HG03280 (cell line): ENCODE measurements at regions not wholly inside any gene's neighbourhood (a gene's known extent, or its start where the extent isn't known, plus 50 kb on each side); places are given as distances from the start of the nearest gene placed in this dataset.

ENCODE experiments used
- ATAC-seq: cut with Tn5 transposase; IDR thresholded peaks from one replicate; pipeline ENCODE4 v1.9.1; 2021; ENCODE audit warnings: mild to moderate bottlenecking, moderate library complexity; ENCODE audit not compliant: unreplicated experiment

DNA sequence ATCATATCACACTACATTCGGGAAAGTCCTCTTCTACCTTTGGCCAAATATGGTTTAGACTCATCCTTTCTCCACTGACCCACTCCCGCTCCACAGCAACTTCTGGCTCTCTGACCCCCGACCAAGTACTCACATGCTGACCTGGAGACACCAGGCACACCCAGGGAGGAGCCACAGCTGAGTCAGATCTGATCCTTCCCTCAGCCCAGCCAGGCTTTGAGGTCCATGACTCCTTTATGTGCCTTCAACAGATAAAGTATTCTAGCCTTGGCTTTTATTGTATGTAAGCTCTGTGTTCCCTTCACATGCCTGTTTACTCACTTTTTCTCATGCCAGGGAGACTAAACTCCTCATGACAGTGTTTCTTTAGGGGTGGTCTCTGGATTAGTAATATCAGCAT is 166.9 kb upstream of the UMPS start:
- ATAC-seq = no peak

GRCh38 chr3:124565013-124565412 is 165.2 kb upstream of the UMPS start:
- ATAC-seq = no peak

- ATAC-seq = no peak
Observed at GRCh38 chr3:124565551-124565950, 164.7 kb upstream of the UMPS start.

DNA sequence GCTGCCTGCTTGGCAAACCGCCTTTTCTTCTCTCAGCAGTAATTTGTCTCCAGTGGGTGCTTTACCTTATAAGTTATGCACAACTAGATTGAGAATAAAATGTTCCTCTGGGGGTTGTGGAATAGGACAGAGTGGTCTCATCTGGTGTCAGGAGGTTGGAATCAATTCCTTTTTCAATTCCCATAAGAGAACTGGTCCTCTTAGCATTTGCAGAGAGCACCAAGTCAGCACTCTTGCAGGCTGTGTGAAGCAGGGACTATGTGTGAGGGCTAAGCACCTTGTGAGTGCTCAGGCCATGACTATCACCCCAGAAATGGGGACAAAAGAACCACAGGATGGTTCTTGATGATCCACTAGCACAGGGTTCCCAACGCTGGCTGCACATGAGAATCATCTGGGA is 163.6 kb upstream of the UMPS start:
- no peak for ATAC-seq

- no peak for ATAC-seq
Observed at GRCh38 chr3:124567179-124567578, 163.1 kb upstream of the UMPS start.

- no peak for ATAC-seq
Observed at GRCh38 chr3:124569761-124570160, 160.5 kb upstream of the UMPS start.

DNA sequence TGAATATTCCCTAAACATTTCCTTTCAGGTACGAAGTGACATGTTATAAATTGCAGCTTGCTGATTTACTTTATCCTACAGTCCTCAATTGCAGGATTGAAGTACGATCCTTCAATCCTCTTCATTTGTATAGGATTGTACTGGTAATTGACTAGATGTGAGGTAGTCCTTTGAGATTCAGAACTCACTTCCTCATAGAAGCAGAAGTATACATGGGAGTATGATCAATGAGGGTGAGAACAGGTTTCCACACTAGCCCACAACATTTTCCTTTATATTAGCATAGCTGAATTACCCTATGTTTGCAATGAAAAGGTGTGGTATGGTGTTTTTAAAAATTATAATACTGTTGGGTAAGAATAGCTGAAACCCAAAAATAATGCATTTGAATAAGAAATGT is 160.0 kb upstream of the UMPS start:
- no peak for ATAC-seq

DNA sequence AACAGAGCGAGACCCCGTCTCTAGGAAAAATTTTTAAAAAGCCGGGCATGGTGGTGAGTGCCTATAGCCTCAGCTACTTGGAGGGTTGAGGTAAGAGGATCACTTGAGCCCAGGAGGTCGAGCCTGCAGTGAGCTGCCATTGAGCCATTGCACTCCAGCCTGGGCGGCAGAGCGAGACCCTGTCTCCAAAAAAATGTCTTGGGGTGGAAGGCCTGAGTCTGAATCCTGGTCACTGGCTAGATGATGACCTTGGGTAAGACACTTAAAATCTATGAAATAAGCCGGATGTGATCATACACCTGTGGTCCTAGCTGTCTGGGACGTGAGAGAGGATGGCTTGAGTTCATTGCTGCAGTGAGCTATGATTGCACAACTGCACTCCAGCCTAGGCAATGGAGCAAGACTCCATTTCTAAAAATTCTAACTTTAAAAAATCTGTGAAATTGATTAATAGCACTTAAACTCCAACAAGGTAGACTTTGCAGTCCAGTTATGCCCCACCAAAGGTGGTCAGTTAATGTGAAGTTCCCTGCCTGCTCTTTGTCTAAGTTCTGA is 157.3 kb upstream of the UMPS start:
- no peak for ATAC-seq

- no peak for ATAC-seq
Observed at GRCh38 chr3:124574012-124574411, 156.2 kb upstream of the UMPS start.

DNA sequence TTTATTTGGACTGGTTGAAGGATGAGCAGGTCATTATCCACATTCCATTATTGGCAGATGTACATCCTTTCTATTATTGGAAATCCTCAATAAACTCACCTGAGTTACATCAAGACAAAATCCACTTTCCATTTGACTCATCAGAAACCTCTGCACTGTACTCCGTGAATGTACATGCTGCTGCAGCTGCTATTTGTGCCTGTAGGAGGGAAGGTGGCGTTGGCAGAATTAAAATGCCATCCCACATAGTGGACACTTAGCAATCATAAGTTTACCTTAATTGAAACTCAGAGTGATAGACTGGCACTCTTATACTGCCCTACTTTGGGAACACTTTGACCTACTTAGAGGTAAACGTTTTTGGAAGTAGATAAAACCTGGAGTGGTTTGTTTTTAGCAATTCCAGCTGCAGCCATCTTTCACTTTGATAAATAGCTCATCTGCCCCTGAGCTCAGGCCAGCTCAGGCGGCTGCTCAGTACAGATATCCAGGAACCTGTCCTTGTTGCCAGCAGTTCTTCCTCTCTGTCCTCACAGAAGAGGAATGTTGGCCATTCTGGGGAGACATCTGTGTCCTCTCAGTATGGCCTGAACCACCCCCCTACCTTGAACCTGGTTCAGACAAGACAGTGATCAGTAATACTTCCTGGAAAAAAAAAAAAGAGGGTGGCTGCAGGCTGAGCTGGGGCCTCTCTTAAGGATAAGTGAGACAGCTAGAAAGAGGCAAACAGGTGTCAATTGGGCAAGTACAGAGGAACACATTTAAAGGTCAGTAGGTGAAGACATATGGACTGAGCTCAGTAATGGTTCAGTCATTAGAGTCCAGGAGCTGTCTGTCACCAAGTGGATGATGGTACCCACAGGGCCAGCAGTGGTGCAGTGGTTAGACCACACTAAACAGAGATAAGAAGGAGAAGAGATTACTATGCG is 153.4 kb upstream of the UMPS start:
- ATAC-seq = no peak

- peak; percentile 74 for ATAC-seq
Observed at GRCh38 chr3:124577494-124578167, 152.6 kb upstream of the UMPS start.

- no peak for ATAC-seq
Observed at GRCh38 chr3:124579641-124580040, 150.6 kb upstream of the UMPS start.

- ATAC-seq = no peak
Observed at GRCh38 chr3:124582196-124582595, 148.1 kb upstream of the UMPS start.

- ATAC-seq = no peak
Observed at GRCh38 chr3:124582621-124583395, 147.4 kb upstream of the UMPS start.

DNA sequence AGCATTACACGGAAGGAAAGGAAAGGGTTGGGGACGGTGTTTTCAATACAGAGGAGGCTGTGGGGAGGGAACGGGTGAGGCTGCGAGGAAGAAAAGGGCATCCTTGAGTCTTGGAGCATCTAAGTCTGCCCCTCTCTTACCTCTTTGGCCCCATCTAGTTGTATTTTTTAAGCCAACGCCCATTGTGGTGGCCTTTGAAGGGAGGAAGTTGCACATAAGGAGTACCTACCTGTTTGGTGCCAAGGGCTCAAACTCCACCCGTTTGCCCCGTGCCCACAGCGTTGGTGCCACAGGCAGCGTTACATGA is 146.1 kb upstream of the UMPS start:
- no peak for ATAC-seq

GRCh38 chr3:124584552-124585391 is 145.5 kb upstream of the UMPS start:
- ATAC-seq = no peak

- ATAC-seq = no peak
Observed at GRCh38 chr3:124586126-124587052, 143.9 kb upstream of the UMPS start.

GRCh38 chr3:124587053-124587408 is 143.2 kb upstream of the UMPS start:
- no peak for ATAC-seq

DNA sequence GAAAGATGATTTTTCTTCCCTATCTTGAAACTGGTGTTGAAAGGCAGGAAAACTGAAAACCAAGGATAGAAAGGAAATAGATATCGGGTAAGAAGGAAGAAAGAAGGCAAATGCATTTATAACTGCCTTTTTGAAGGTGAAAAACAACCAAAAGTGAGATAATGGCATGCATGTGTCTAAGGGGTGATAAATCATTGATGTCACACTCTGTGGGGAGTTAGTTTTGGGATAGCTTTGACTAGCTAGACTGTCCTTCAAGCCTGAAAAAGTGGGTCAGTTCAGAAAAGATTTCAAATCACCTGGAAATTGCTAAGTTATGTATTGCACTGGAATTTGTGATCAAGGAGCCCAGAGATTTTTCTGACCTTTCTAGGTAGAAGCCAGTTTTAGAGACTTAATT is 142.2 kb upstream of the UMPS start:
- ATAC-seq = no peak

- ATAC-seq = no peak
Observed at GRCh38 chr3:124588794-124589193, 141.5 kb upstream of the UMPS start.
